SK-N-SH treated with all-trans-retinoic acid at 6 μM for 48 hours (cell line): ENCODE measurements at regions not wholly inside any gene's neighbourhood (a gene's known extent, or its start where the extent isn't known, plus 50 kb on each side); places are given as distances from the start of the nearest gene placed in this dataset.

Experiments used
- ATAC-seq: fragments of 200-7000 bp; cut with Tn5 transposase; 3 replicates; pipeline ENCODE4 v1.9.1; 2020; ENCODE audit warnings: mild to moderate bottlenecking, moderate library complexity
- ARNTL ChIP-seq: fragments of 450-650 bp; formaldehyde crosslinking; IDR thresholded peaks from 2 replicates; pipeline ENCODE4 v1.5.0; 2020; ENCODE audit warnings: low read depth, mild to moderate bottlenecking, moderate library complexity, borderline replicate concordance
- BACH2 ChIP-seq: fragments of 250-450 bp; sonication (Bioruptor Pico); IDR thresholded peaks from 2 replicates; pipeline ENCODE4 v1.9.0; 2021; ENCODE audit warnings: mild to moderate bottlenecking, borderline replicate concordance
- CSDC2 ChIP-seq: fragments of 250-450 bp; sonication (Bioruptor Pico); IDR thresholded peaks from 2 replicates; pipeline ENCODE4 v1.5.0; 2020; ENCODE audit warnings: mild to moderate bottlenecking, moderate library complexity
- ISL1 ChIP-seq: fragments of 250-450 bp; sonication (Bioruptor Pico); IDR thresholded peaks from 2 replicates; pipeline ENCODE4 v2.1.2; 2022; ENCODE audit warnings: mild to moderate bottlenecking, moderate library complexity
- OSR1 ChIP-seq: fragments of 250-450 bp; sonication (Bioruptor Pico); IDR thresholded peaks from 2 replicates; pipeline ENCODE4 v1.8.0; 2022; ENCODE audit warnings: moderate library complexity, mild to moderate bottlenecking, inconsistent platforms
- RARB ChIP-seq: fragments of 250-450 bp; sonication (Bioruptor Pico); IDR thresholded peaks from 2 replicates; pipeline ENCODE4 v1.8.0; 2021; ENCODE audit warnings: mild to moderate bottlenecking, moderate library complexity
- TOX ChIP-seq: fragments of 250-450 bp; sonication (Bioruptor Pico); IDR thresholded peaks from 2 replicates; pipeline ENCODE4 v1.8.0; 2021; ENCODE audit warnings: mild to moderate bottlenecking, moderate library complexity, borderline replicate concordance
- ZC3H10 ChIP-seq: fragments of 250-450 bp; sonication (Bioruptor Pico); IDR thresholded peaks from 2 replicates; pipeline ENCODE4 v1.5.1; 2021; ENCODE audit warnings: mild to moderate bottlenecking, moderate library complexity
- ZFP3 ChIP-seq: fragments of 250-450 bp; sonication (Bioruptor Pico); IDR thresholded peaks from 2 replicates; pipeline ENCODE4 v1.5.0; 2020; ENCODE audit warnings: mild to moderate bottlenecking, moderate library complexity
- ZNF565 ChIP-seq: fragments of 450-650 bp; formaldehyde crosslinking; conservative IDR thresholded peaks from 2 replicates; pipeline ENCODE4 v1.5.0; 2020; ENCODE audit warnings: low read depth, mild to moderate bottlenecking, moderate library complexity
- ZNF8 ChIP-seq: fragments of 450-650 bp; formaldehyde crosslinking; IDR thresholded peaks from 2 replicates; pipeline ENCODE4 v1.5.0; 2020; ENCODE audit warnings: mild to moderate bottlenecking, moderate library complexity
- TF ChIP-seq, protein P1 (sequence below): fragments of 250-450 bp; sonication (Bioruptor Pico); IDR thresholded peaks from 2 replicates; pipeline ENCODE4 v1.5.1; 2021; ENCODE audit warnings: mild to moderate bottlenecking, moderate library complexity
- TF ChIP-seq, protein P2 (sequence below): fragments of 250-450 bp; sonication (Bioruptor Pico); IDR thresholded peaks from 2 replicates; pipeline ENCODE4 v1.8.0; 2020; ENCODE audit warnings: mild to moderate bottlenecking, moderate library complexity, borderline replicate concordance
- TF ChIP-seq, protein P3 (sequence below): fragments of 250-450 bp; sonication (Bioruptor Pico); IDR thresholded peaks from 2 replicates; pipeline ENCODE4 v1.5.0; 2020; ENCODE audit warnings: mild to moderate bottlenecking, moderate library complexity
- TF ChIP-seq, protein P4 (sequence below): fragments of 250-450 bp; sonication (Bioruptor Pico); IDR thresholded peaks from 2 replicates; pipeline ENCODE4 v1.8.0; 2021; ENCODE audit warnings: low read depth, mild to moderate bottlenecking, moderate library complexity, borderline replicate concordance
- TF ChIP-seq, protein P5 (sequence below): fragments of 250-450 bp; sonication (Bioruptor Pico); IDR thresholded peaks from 2 replicates; pipeline ENCODE4 v1.5.1; 2020; ENCODE audit warnings: low read depth, mild to moderate bottlenecking, moderate library complexity

DNA sequence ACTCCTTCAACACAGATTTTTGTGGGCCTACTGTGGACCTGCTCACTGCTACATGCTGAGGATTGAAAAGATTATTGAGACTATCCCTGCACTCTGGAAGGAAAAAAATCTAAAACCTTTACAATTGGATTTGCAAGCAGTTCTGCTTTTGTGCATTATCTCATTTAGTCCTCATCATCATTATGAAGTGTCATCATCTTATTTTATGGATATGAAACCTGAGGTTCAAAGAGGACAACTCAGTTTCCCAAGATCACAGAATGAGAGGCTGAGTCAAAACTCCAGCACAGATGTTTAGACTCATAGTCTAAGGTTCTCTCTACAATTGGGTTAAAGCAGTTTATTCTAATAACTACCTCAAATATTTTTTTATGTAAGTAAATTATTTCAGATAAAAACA, 160.2 kb upstream of the MARCKS start:
- TF ChIP-seq ZNF8 (CRISPR knock-in tag): no peak
- TF ChIP-seq, protein P1, sequence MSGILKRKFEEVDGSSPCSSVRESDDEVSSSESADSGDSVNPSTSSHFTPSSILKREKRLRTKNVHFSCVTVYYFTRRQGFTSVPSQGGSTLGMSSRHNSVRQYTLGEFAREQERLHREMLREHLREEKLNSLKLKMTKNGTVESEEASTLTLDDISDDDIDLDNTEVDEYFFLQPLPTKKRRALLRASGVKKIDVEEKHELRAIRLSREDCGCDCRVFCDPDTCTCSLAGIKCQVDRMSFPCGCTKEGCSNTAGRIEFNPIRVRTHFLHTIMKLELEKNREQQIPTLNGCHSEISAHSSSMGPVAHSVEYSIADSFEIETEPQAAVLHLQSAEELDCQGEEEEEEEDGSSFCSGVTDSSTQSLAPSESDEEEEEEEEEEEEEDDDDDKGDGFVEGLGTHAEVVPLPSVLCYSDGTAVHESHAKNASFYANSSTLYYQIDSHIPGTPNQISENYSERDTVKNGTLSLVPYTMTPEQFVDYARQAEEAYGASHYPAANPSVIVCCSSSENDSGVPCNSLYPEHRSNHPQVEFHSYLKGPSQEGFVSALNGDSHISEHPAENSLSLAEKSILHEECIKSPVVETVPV (CRISPR knock-in tag): no peak
- TF ChIP-seq, protein P2, sequence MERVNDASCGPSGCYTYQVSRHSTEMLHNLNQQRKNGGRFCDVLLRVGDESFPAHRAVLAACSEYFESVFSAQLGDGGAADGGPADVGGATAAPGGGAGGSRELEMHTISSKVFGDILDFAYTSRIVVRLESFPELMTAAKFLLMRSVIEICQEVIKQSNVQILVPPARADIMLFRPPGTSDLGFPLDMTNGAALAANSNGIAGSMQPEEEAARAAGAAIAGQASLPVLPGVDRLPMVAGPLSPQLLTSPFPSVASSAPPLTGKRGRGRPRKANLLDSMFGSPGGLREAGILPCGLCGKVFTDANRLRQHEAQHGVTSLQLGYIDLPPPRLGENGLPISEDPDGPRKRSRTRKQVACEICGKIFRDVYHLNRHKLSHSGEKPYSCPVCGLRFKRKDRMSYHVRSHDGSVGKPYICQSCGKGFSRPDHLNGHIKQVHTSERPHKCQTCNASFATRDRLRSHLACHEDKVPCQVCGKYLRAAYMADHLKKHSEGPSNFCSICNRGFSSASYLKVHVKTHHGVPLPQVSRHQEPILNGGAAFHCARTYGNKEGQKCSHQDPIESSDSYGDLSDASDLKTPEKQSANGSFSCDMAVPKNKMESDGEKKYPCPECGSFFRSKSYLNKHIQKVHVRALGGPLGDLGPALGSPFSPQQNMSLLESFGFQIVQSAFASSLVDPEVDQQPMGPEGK: no peak
- TF ChIP-seq, protein P3, sequence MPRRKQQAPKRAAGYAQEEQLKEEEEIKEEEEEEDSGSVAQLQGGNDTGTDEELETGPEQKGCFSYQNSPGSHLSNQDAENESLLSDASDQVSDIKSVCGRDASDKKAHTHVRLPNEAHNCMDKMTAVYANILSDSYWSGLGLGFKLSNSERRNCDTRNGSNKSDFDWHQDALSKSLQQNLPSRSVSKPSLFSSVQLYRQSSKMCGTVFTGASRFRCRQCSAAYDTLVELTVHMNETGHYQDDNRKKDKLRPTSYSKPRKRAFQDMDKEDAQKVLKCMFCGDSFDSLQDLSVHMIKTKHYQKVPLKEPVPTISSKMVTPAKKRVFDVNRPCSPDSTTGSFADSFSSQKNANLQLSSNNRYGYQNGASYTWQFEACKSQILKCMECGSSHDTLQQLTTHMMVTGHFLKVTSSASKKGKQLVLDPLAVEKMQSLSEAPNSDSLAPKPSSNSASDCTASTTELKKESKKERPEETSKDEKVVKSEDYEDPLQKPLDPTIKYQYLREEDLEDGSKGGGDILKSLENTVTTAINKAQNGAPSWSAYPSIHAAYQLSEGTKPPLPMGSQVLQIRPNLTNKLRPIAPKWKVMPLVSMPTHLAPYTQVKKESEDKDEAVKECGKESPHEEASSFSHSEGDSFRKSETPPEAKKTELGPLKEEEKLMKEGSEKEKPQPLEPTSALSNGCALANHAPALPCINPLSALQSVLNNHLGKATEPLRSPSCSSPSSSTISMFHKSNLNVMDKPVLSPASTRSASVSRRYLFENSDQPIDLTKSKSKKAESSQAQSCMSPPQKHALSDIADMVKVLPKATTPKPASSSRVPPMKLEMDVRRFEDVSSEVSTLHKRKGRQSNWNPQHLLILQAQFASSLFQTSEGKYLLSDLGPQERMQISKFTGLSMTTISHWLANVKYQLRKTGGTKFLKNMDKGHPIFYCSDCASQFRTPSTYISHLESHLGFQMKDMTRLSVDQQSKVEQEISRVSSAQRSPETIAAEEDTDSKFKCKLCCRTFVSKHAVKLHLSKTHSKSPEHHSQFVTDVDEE: no peak
- no peak for TF ChIP-seq BACH2 (CRISPR knock-in tag)
- TF ChIP-seq TOX: no peak
- TF ChIP-seq, protein P4, sequence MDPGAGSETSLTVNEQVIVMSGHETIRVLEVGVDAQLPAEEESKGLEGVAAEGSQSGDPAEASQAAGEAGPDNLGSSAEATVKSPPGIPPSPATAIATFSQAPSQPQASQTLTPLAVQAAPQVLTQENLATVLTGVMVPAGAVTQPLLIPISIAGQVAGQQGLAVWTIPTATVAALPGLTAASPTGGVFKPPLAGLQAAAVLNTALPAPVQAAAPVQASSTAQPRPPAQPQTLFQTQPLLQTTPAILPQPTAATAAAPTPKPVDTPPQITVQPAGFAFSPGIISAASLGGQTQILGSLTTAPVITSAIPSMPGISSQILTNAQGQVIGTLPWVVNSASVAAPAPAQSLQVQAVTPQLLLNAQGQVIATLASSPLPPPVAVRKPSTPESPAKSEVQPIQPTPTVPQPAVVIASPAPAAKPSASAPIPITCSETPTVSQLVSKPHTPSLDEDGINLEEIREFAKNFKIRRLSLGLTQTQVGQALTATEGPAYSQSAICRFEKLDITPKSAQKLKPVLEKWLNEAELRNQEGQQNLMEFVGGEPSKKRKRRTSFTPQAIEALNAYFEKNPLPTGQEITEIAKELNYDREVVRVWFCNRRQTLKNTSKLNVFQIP (CRISPR knock-in tag): no peak
- no peak for TF ChIP-seq ZC3H10 (CRISPR knock-in tag)
- TF ChIP-seq ARNTL: no peak
- TF ChIP-seq ZNF565: no peak
- TF ChIP-seq ISL1 (CRISPR knock-in tag): no peak
- TF ChIP-seq OSR1: no peak
- TF ChIP-seq ZFP3: no peak
- TF ChIP-seq, protein P5, sequence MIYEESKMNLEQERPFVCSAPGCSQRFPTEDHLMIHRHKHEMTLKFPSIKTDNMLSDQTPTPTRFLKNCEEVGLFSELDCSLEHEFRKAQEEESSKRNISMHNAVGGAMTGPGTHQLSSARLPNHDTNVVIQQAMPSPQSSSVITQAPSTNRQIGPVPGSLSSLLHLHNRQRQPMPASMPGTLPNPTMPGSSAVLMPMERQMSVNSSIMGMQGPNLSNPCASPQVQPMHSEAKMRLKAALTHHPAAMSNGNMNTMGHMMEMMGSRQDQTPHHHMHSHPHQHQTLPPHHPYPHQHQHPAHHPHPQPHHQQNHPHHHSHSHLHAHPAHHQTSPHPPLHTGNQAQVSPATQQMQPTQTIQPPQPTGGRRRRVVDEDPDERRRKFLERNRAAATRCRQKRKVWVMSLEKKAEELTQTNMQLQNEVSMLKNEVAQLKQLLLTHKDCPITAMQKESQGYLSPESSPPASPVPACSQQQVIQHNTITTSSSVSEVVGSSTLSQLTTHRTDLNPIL (CRISPR knock-in tag): no peak
- no peak for TF ChIP-seq RARB (CRISPR knock-in tag)
- TF ChIP-seq CSDC2 (CRISPR knock-in tag): no peak
- ATAC-seq: no peak

DNA sequence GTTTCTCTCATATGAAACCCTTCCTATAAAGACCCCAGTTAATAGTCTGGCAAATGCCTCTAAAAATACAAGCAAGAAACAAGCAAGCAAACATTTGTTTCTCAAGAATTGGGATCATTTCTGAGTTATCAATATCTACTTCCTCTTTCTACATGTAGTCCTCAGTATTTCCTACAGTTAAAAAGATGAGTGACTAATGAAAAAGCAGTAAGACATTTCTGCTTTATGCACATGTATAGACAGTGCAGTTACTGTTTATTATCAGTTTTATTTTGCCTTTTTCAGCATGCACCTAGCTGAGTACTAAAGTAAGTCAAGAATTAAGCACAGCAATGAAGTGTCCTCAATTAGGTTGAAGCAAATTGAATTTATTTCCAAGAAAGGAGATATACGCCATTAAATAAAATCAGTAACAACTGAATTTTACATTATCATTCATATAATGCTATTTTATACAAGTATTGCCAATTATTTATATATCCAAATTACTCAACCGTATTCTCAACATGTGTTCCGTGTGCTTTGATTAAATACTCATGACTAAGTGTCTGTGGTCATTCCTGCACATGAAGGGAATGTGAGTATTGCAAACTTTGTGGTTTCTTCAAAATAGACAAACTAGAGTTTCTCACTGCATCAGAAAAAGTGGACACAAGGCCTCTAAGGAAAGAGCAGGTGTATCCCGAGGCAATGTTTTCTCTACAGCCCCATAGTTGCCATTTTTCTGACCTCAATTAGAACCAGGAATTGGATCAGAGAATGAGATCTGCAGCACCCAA, 159.3 kb upstream of the MARCKS start:
- TF ChIP-seq, protein P4 (CRISPR knock-in tag): no peak
- no peak for TF ChIP-seq CSDC2 (CRISPR knock-in tag)
- TF ChIP-seq, protein P2: no peak
- no peak for TF ChIP-seq ISL1 (CRISPR knock-in tag)
- peak; percentile 35; the same call in 2 of the 3 replicates for ATAC-seq
